ENCODE measurements at regions not wholly inside any gene's neighbourhood (a gene's known extent, or its start where the extent isn't known, plus 50 kb on each side); places are given as distances from the start of the nearest gene placed in this dataset.

DNA sequence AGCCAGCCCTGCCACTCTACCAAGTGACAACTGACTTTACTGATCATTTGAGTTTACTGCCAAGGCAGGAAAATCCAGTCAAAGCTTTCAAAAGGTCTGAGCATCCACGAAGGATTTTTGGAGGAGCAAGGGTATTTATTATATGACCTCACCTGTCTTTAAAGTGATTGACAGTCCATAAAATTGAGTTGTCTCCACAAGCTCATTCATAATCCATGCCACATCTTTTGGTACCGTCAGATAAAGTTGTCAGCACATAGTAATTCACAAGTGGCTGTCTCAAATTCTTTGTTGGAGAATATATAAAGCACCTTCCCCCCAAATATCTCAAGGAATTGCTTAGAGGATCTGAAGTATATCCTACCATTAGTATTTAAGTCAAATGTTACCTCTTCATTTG, 240.5 kb downstream of the METTL4 start:
- Histone ChIP-seq H3K27ac (no peak overlapping the region), H3K4me3 (ENCODE audit: low read depth, low read length) (no peak overlapping the region), H3K27me3 (replicated peaks) (no peaks in the 10 kb centered on the region), H3K36me3 (replicated peaks) (no peaks in the 10 kb centered on the region)
- no peak for DNase-seq
- TF ChIP-seq, protein P1, sequence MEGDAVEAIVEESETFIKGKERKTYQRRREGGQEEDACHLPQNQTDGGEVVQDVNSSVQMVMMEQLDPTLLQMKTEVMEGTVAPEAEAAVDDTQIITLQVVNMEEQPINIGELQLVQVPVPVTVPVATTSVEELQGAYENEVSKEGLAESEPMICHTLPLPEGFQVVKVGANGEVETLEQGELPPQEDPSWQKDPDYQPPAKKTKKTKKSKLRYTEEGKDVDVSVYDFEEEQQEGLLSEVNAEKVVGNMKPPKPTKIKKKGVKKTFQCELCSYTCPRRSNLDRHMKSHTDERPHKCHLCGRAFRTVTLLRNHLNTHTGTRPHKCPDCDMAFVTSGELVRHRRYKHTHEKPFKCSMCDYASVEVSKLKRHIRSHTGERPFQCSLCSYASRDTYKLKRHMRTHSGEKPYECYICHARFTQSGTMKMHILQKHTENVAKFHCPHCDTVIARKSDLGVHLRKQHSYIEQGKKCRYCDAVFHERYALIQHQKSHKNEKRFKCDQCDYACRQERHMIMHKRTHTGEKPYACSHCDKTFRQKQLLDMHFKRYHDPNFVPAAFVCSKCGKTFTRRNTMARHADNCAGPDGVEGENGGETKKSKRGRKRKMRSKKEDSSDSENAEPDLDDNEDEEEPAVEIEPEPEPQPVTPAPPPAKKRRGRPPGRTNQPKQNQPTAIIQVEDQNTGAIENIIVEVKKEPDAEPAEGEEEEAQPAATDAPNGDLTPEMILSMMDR (IDR thresholded peaks at IDR 0.05; ENCODE audit: low read depth, low read length, missing control alignments): no peak
- in situ Hi-C loops (cut with HindIII; ENCODE audit: low pct_ligation_motif_present, low sequenced_read_pairs): no loop called here

DNA sequence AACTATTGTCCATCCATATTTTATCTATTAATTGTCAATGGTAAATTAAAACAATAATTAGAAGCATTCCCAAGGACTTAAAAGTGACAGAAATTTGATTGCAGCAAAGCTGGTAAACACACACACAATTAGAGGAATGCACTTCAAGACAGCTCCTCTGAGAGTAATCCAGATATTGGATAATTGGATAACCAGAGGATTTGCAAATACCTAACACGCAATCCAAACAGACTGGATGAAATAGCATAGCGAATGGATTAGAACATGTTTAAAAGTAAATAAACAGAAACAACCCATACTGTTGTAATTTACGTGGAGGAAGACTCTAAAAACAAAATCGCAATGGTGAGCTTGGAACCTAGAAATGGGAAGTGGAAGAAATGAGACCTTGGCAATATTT, 239.8 kb downstream of the METTL4 start:
- no peak overlapping the region for H3K4me3 ChIP-seq (ENCODE audit: low read depth, low read length)
- DNase-seq: no peak
- no peaks in the 10 kb centered on the region for H3K27me3 ChIP-seq (replicated peaks)
- in situ Hi-C loops (cut with HindIII; ENCODE audit: low pct_ligation_motif_present, low sequenced_read_pairs): no loop called here
- H3K27ac ChIP-seq: no peak overlapping the region
- H3K36me3 ChIP-seq (replicated peaks): no peaks in the 10 kb centered on the region
- TF ChIP-seq, protein P1 (IDR thresholded peaks at IDR 0.05; ENCODE audit: low read depth, low read length, missing control alignments): no peak

DNA sequence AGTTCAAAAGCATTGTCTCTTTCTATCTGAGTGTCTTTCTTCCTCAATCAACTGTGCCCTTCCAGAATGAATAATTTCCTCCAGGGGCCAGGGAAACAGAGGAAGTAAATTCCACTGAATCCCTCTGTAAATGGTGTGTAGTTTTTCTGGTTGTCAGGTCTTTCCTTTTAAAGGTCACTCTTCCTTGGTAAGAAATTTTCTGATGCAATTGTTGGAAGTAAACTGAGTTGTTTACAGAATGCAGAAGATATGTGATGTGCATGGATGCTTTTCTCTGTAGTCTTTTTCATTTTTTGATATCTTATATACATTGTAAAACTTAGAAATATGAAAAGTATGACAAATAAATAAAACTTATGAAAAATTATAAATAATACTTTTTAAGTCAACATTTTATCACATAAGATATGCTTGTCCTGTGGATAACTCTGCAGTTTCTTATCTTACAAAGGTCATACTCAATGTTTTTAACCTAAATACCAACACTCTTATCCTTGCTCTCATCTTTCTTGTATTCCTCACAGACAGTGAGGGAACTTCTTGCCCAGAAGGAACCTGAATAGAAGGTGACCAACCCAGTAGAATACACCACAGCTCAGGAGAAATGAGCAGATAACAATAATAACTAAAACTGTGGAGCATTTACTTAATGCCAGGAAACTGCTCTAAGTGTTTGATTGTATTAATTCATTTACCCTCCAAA, 234.5 kb downstream of the METTL4 start:
- H3K4me3 ChIP-seq (ENCODE audit: low read depth, low read length): no peak overlapping the region
- H3K36me3 ChIP-seq (replicated peaks): no peaks in the 10 kb centered on the region
- TF ChIP-seq, protein P1 (IDR thresholded peaks at IDR 0.05; ENCODE audit: low read depth, low read length, missing control alignments): no peak
- H3K27me3 ChIP-seq (replicated peaks): no peaks in the 10 kb centered on the region
- in situ Hi-C loops (cut with HindIII; ENCODE audit: low pct_ligation_motif_present, low sequenced_read_pairs): no loop called here
- no peak overlapping the region for H3K27ac ChIP-seq
- no peak for DNase-seq

DNA sequence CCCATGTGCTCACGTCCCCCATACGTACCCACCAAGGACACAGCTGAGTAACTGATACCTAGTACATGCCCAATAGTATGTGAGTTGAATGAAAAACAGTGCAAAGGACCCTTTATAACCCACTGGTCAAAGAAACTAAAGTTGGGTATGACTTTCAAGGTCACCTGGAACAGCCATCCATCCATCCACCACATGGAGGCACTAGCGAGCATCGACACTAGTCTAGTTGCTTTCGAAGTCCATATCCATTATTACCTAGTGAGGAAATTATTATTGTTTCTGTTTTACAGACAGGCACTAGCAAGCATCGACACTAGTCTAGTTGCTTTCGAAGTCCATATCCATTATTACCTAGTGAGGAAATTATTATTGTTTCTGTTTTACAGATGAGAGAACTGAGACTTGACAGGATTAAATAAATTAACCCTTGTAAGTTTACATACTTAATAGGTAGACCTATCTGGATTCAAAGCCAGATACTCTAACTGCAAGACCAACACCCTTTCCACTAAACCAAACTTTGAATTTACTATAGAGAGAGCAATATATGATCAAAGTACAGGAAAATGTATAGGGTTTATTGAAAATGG, 233.7 kb downstream of the METTL4 start:
- Histone ChIP-seq H3K27ac (no peak overlapping the region), H3K27me3 (replicated peaks) (no peaks in the 10 kb centered on the region), H3K4me3 (ENCODE audit: low read depth, low read length) (no peak overlapping the region), H3K36me3 (replicated peaks) (no peaks in the 10 kb centered on the region)
- DNase-seq: peak; percentile 31
- in situ Hi-C loops (cut with HindIII; ENCODE audit: low pct_ligation_motif_present, low sequenced_read_pairs): no loop called here
- TF ChIP-seq, protein P1 (IDR thresholded peaks at IDR 0.05; ENCODE audit: low read depth, low read length, missing control alignments): peak; percentile 70

DNA sequence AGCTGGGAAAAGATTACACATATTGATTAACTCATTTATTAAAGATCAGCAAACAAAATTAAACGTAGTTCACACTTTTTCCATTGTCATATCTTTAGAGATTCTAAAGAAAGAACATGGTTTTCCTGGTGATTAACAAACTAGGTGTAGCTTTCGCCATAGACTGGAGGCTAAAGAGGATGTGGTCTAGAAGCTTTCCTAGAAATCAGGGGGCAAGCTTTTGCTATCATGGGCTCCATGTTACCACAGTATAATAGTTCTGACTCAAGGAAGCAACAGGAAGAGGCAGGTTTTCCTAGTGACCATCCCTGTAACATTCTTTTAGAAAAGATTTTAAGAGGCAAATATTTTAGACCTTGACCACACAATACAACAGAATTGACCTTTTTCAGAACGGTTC, 232.7 kb downstream of the METTL4 start:
- DNase-seq: no peak
- Histone ChIP-seq H3K27me3 (replicated peaks) (no peaks in the 10 kb centered on the region), H3K4me3 (ENCODE audit: low read depth, low read length) (no peak overlapping the region), H3K36me3 (replicated peaks) (no peaks in the 10 kb centered on the region), H3K27ac (no peak overlapping the region)
- TF ChIP-seq, protein P1 (IDR thresholded peaks at IDR 0.05; ENCODE audit: low read depth, low read length, missing control alignments): no peak
- in situ Hi-C loops (cut with HindIII; ENCODE audit: low pct_ligation_motif_present, low sequenced_read_pairs): no loop called here
